Sigmoid colon (tissue), 6 donors: ENCODE measurements at regions not wholly inside any gene's neighbourhood (a gene's known extent, or its start where the extent isn't known, plus 50 kb on each side); places are given as distances from the start of the nearest gene placed in this dataset.

ENCODE experiments used
- DNase-seq: peaks from one replicate; pipeline ENCODE4 v3.0.0-alpha.2; 2019
- H3K27ac ChIP-seq, 4 donors: fragments of 200-600 bp; sonication (generic); one replicate each; pipeline ENCODE4 v1.5.1; 2016 to 2019; ENCODE audit warnings: mild to moderate bottlenecking in 1 of 4
- H3K27me3 ChIP-seq, 3 donors: fragments of 200-600 bp; sonication (generic); one replicate each; pipeline ENCODE4 v1.5.1; 2019; ENCODE audit warnings: mild to moderate bottlenecking in 1 of 3
- H3K36me3 ChIP-seq, 4 donors: fragments of 200-600 bp; sonication (generic); one replicate each; pipeline ENCODE4 v1.5.1; 2016 to 2019
- H3K4me1 ChIP-seq, 4 donors: fragments of 200-600 bp; sonication (generic); one replicate each; pipeline ENCODE4 v1.5.1; 2017 to 2019
- H3K4me3 ChIP-seq, 4 donors: fragments of 200-600 bp; sonication (generic); one replicate each; pipeline ENCODE4 v1.5.1; 2017 to 2019; ENCODE audit warnings: mild to moderate bottlenecking in 2 of 4, moderate library complexity in 1 of 4
- H3K9me3 ChIP-seq, 4 donors: fragments of 200-600 bp in 3 of 4; sonication (generic) in 3 of 4; one replicate each; pipeline versions ENCODE4 v1.5.1 to v1.6.1; 2013 to 2019
- CTCF ChIP-seq, 4 experiments: fragments of 450-650 bp in 3 of 4; fragments of 200-600 bp in 1 of 4; IDR thresholded peaks; one replicate each; pipeline ENCODE4 v1.5.1; 2016 to 2019; ENCODE audit warnings: antibody characterized with exemption in 4 of 4, mild to moderate bottlenecking in 3 of 4, moderate library complexity in 2 of 4
- EP300 ChIP-seq, 4 donors: sonication (generic); formaldehyde crosslinking; IDR thresholded peaks; one replicate each; pipeline ENCODE4 v1.6.1; 2017; ENCODE audit warnings: antibody characterized with exemption in 4 of 4
- POLR2A ChIP-seq, 2 donors: fragments of 450-650 bp; IDR thresholded peaks; one replicate each; pipeline ENCODE4 v1.6.1; 2016; ENCODE audit warnings: antibody characterized with exemption in 2 of 2, mild to moderate bottlenecking in 2 of 2, moderate library complexity in 2 of 2
- POLR2AphosphoS5 ChIP-seq, 4 donors: sonication (generic); formaldehyde crosslinking; IDR thresholded peaks; one replicate each; pipeline ENCODE4 v1.6.1; 2017; ENCODE audit warnings: antibody characterized with exemption in 4 of 4
- WGBS, 2 donors: extraction: QIAGEN DNeasy Blood & Tissue Kit; methylation state at CpG; one replicate each; pipeline ENCODE4 v1.1.7; 2013; 5-methylcytosine and 5-hydroxymethylcytosine counted together
- intact Hi-C: fragments of 100-400 bp; cut with DNase I; formaldehyde crosslinking; loops from one replicate; pipeline ENCODE4 v1.15.1; 2023
- donor health status: healthy with polysubstance abuse.
- donor health status: healthy.

GRCh38 chr21:27818847-27819246, 852.0 kb upstream of the ADAMTS5 start:
- peak overlapping the region; percentile 53 to 68 (median 64) for H3K27ac ChIP-seq
- no peaks in the 10 kb centered on the region for H3K9me3 ChIP-seq
- no peak overlapping the region for H3K4me3 ChIP-seq
- no peak for TF ChIP-seq POLR2A (IDR thresholded peaks at IDR 0.05)
- no peaks in the 10 kb centered on the region for H3K27me3 ChIP-seq
- intact Hi-C loops, result loop anchor here (10.0 kb wide), 1 partner anchor 974 kb away; the partner anchor contains the start of gene ADAMTS1
- peaks cover 0 to 35% (median 31%) of the 10 kb centered on the region in 4 donors for H3K4me1 ChIP-seq
- WGBS, 2 donors, result 87 to 89% methylated on average over 4 of the region's 4 CpGs
- no peaks in the 10 kb centered on the region for H3K36me3 ChIP-seq
- DNase-seq, result no peak

GRCh38 chr21:27817902-27818623, 851.2 kb upstream of the ADAMTS5 start:
- no peaks in the 10 kb centered on the region for H3K36me3 ChIP-seq
- WGBS, 2 donors, result 91 to 92% methylated on average over 5 of the region's 5 CpGs
- peak overlapping the region; percentile 53 to 68 (median 64) for H3K27ac ChIP-seq
- no peaks in the 10 kb centered on the region for H3K9me3 ChIP-seq
- no peak overlapping the region for H3K4me3 ChIP-seq
- TF ChIP-seq CTCF (IDR thresholded peaks at IDR 0.05), result no peak
- TF ChIP-seq POLR2A (IDR thresholded peaks at IDR 0.05), result no peak
- TF ChIP-seq POLR2AphosphoS5 (IDR thresholded peaks at IDR 0.05), result peak in 3 of 4 donors; percentile 26 to 35 (median 28)
- TF ChIP-seq EP300 (IDR thresholded peaks at IDR 0.05), result no peak
- no peak for DNase-seq
- intact Hi-C loops, result loop anchor here (10.0 kb wide), 1 partner anchor 973 kb away; the partner anchor contains the start of gene ADAMTS1
- no peaks in the 10 kb centered on the region for H3K27me3 ChIP-seq
- peaks cover 0 to 43% (median 35%) of the 10 kb centered on the region in 4 donors for H3K4me1 ChIP-seq

- Histone ChIP-seq H3K36me3 (no peaks in the 10 kb centered on the region), H3K4me1 (peaks cover 0 to 49% (median 37%) of the 10 kb centered on the region in 4 donors), H3K9me3 (no peaks in the 10 kb centered on the region), H3K4me3 (no peak overlapping the region), H3K27ac (peak overlapping the region; percentile 45 to 68 (median 61)), H3K27me3 (no peaks in the 10 kb centered on the region)
- 7 to 49% methylated on average over 1 of the region's 1 CpG for WGBS, 2 donors
- intact Hi-C loops, result loop anchor here (10.0 kb wide), 1 partner anchor 972 kb away; the partner anchor contains the start of gene ADAMTS1
- DNase-seq, result no peak
- TF ChIP-seq POLR2AphosphoS5 (IDR thresholded peaks at IDR 0.05), result no peak
- no peak for TF ChIP-seq CTCF (IDR thresholded peaks at IDR 0.05)
- TF ChIP-seq EP300 (IDR thresholded peaks at IDR 0.05), result no peak
- TF ChIP-seq POLR2A (IDR thresholded peaks at IDR 0.05), result no peak
Measured at GRCh38 chr21:27817074-27817473, 850.2 kb upstream of the ADAMTS5 start.

GRCh38 chr21:27816301-27816700, 849.4 kb upstream of the ADAMTS5 start:
- H3K9me3 ChIP-seq, result no peaks in the 10 kb centered on the region
- WGBS, 2 donors, result 77 to 84% methylated on average over 4 of the region's 4 CpGs
- H3K27ac ChIP-seq, result peak overlapping the region; percentile 45 to 68 (median 61)
- intact Hi-C loops, result loop anchor here (10.0 kb wide), 1 partner anchor 972 kb away; the partner anchor contains the start of gene ADAMTS1
- peaks cover 0 to 49% (median 37%) of the 10 kb centered on the region in 4 donors for H3K4me1 ChIP-seq
- H3K36me3 ChIP-seq, result no peaks in the 10 kb centered on the region
- TF ChIP-seq EP300 (IDR thresholded peaks at IDR 0.05), result no peak
- TF ChIP-seq CTCF (IDR thresholded peaks at IDR 0.05), result no peak
- no peak for TF ChIP-seq POLR2A (IDR thresholded peaks at IDR 0.05)
- no peak for TF ChIP-seq POLR2AphosphoS5 (IDR thresholded peaks at IDR 0.05)
- DNase-seq, result no peak
- no peak overlapping the region for H3K4me3 ChIP-seq
- H3K27me3 ChIP-seq, result no peaks in the 10 kb centered on the region

- no peak overlapping the region for H3K4me3 ChIP-seq
- no peak for DNase-seq
- H3K27me3 ChIP-seq, result no peaks in the 10 kb centered on the region
- H3K36me3 ChIP-seq, result no peaks in the 10 kb centered on the region
- 29 to 53% methylated on average over 1 of the region's 1 CpG for WGBS, 2 donors
- TF ChIP-seq CTCF (IDR thresholded peaks at IDR 0.05) (no peak), POLR2A (IDR thresholded peaks at IDR 0.05) (no peak), POLR2AphosphoS5 (IDR thresholded peaks at IDR 0.05) (no peak)
- peaks cover 0 to 44% (median 31%) of the 10 kb centered on the region in 4 donors for H3K4me1 ChIP-seq
- H3K27ac ChIP-seq, result peak overlapping the region in 2 of 4 donors; percentile 33 to 63
- intact Hi-C loops, result loop anchor here (10.0 kb wide), 1 partner anchor 969 kb away; the partner anchor contains the start of gene ADAMTS1
- no peaks in the 10 kb centered on the region for H3K9me3 ChIP-seq
Measured at GRCh38 chr21:27814226-27814625, 847.3 kb upstream of the ADAMTS5 start.
